ENCODE measurements at regions not wholly inside any gene's neighbourhood (a gene's known extent, or its start where the extent isn't known, plus 50 kb on each side); places are given as distances from the start of the nearest gene placed in this dataset.

- H3K27ac ChIP-seq (ENCODE audit: low read depth in 1 of 2, low read length in 1 of 2): no peak overlapping the region
- DNase-seq (ENCODE audit: low read depth in 6 of 9, low spot score in 9 of 9): no peak
- no peaks in the 10 kb centered on the region for H3K4me1 ChIP-seq (ENCODE audit: control insufficient read depth in 2 of 2, insufficient read depth in 2 of 2, low read length in 2 of 2)
- H3K9me3 ChIP-seq (ENCODE audit: control insufficient read depth in 2 of 2, insufficient read depth in 1 of 2, low read length in 1 of 2): no peaks in the 10 kb centered on the region
- H3K36me3 ChIP-seq (ENCODE audit: control insufficient read depth in 2 of 2, insufficient read depth in 2 of 2, low read length in 1 of 2): no peaks in the 10 kb centered on the region
- 98% methylated on average over 1 of the region's 1 CpG for WGBS
- no peaks in the 10 kb centered on the region for H3K27me3 ChIP-seq (ENCODE audit: control insufficient read depth in 2 of 2, insufficient read depth in 1 of 2, low read length in 1 of 2)
- no peak overlapping the region for H3K4me3 ChIP-seq (ENCODE audit: low read length in 2 of 2)
These were observed 460.6 kb downstream of the CCDC91 start for GRCh38 chr12:28650906-28651305.

- WGBS: 96% methylated on average over 1 of the region's 1 CpG
- Histone ChIP-seq H3K9me3 (ENCODE audit: control insufficient read depth in 2 of 2, insufficient read depth in 1 of 2, low read length in 1 of 2) (no peaks in the 10 kb centered on the region), H3K27ac (ENCODE audit: low read depth in 1 of 2, low read length in 1 of 2) (no peak overlapping the region), H3K36me3 (ENCODE audit: control insufficient read depth in 2 of 2, insufficient read depth in 2 of 2, low read length in 1 of 2) (no peaks in the 10 kb centered on the region), H3K4me1 (ENCODE audit: control insufficient read depth in 2 of 2, insufficient read depth in 2 of 2, low read length in 2 of 2) (no peaks in the 10 kb centered on the region), H3K27me3 (ENCODE audit: control insufficient read depth in 2 of 2, insufficient read depth in 1 of 2, low read length in 1 of 2) (no peaks in the 10 kb centered on the region), H3K4me3 (ENCODE audit: low read length in 2 of 2) (no peak overlapping the region)
- DNase-seq (ENCODE audit: low read depth in 6 of 9, low spot score in 9 of 9): no peak
These were observed 462.0 kb downstream of the CCDC91 start for GRCh38 chr12:28652239-28652638.

GRCh38 chr12:28681980-28682379 is 467.1 kb upstream of the FAR2 start:
- DNase-seq (ENCODE audit: low read depth in 6 of 9, low spot score in 9 of 9): no peak
- H3K9me3 ChIP-seq (ENCODE audit: control insufficient read depth in 2 of 2, insufficient read depth in 1 of 2, low read length in 1 of 2): no peaks in the 10 kb centered on the region
- H3K27ac ChIP-seq (ENCODE audit: low read depth in 1 of 2, low read length in 1 of 2): no peak overlapping the region
- 96% methylated on average over 3 of the region's 3 CpGs for WGBS
- no peaks in the 10 kb centered on the region for H3K27me3 ChIP-seq (ENCODE audit: control insufficient read depth in 2 of 2, insufficient read depth in 1 of 2, low read length in 1 of 2)
- no peak overlapping the region for H3K4me3 ChIP-seq (ENCODE audit: low read length in 2 of 2)
- H3K36me3 ChIP-seq (ENCODE audit: control insufficient read depth in 2 of 2, insufficient read depth in 2 of 2, low read length in 1 of 2): no peaks in the 10 kb centered on the region
- no peaks in the 10 kb centered on the region for H3K4me1 ChIP-seq (ENCODE audit: control insufficient read depth in 2 of 2, insufficient read depth in 2 of 2, low read length in 2 of 2)

GRCh38 chr12:28683366-28683765 is 465.7 kb upstream of the FAR2 start:
- no peak overlapping the region for H3K27ac ChIP-seq (ENCODE audit: low read depth in 1 of 2, low read length in 1 of 2)
- no peaks in the 10 kb centered on the region for H3K4me1 ChIP-seq (ENCODE audit: control insufficient read depth in 2 of 2, insufficient read depth in 2 of 2, low read length in 2 of 2)
- H3K36me3 ChIP-seq (ENCODE audit: control insufficient read depth in 2 of 2, insufficient read depth in 2 of 2, low read length in 1 of 2): no peaks in the 10 kb centered on the region
- 95% methylated on average over 4 of the region's 4 CpGs for WGBS
- no peak overlapping the region for H3K4me3 ChIP-seq (ENCODE audit: low read length in 2 of 2)
- no peaks in the 10 kb centered on the region for H3K27me3 ChIP-seq (ENCODE audit: control insufficient read depth in 2 of 2, insufficient read depth in 1 of 2, low read length in 1 of 2)
- no peak for DNase-seq (ENCODE audit: low read depth in 6 of 9, low spot score in 9 of 9)
- no peaks in the 10 kb centered on the region for H3K9me3 ChIP-seq (ENCODE audit: control insufficient read depth in 2 of 2, insufficient read depth in 1 of 2, low read length in 1 of 2)

GRCh38 chr12:28689398-28690175 is 459.5 kb upstream of the FAR2 start:
- 95% methylated on average over 4 of the region's 4 CpGs for WGBS
- no peak overlapping the region for H3K4me3 ChIP-seq (ENCODE audit: low read length in 2 of 2)
- H3K9me3 ChIP-seq (ENCODE audit: control insufficient read depth in 2 of 2, insufficient read depth in 1 of 2, low read length in 1 of 2): no peaks in the 10 kb centered on the region
- H3K36me3 ChIP-seq (ENCODE audit: control insufficient read depth in 2 of 2, insufficient read depth in 2 of 2, low read length in 1 of 2): no peaks in the 10 kb centered on the region
- DNase-seq (ENCODE audit: low read depth in 6 of 9, low spot score in 9 of 9): no peak
- no peaks in the 10 kb centered on the region for H3K27me3 ChIP-seq (ENCODE audit: control insufficient read depth in 2 of 2, insufficient read depth in 1 of 2, low read length in 1 of 2)
- H3K27ac ChIP-seq (ENCODE audit: low read depth in 1 of 2, low read length in 1 of 2): no peak overlapping the region
- H3K4me1 ChIP-seq (ENCODE audit: control insufficient read depth in 2 of 2, insufficient read depth in 2 of 2, low read length in 2 of 2): no peaks in the 10 kb centered on the region

GRCh38 chr12:28693565-28694219 is 455.4 kb upstream of the FAR2 start:
- Histone ChIP-seq H3K4me3 (ENCODE audit: low read length in 2 of 2) (no peak overlapping the region), H3K27ac (ENCODE audit: low read depth in 1 of 2, low read length in 1 of 2) (no peak overlapping the region), H3K27me3 (ENCODE audit: control insufficient read depth in 2 of 2, insufficient read depth in 1 of 2, low read length in 1 of 2) (no peaks in the 10 kb centered on the region), H3K9me3 (ENCODE audit: control insufficient read depth in 2 of 2, insufficient read depth in 1 of 2, low read length in 1 of 2) (no peaks in the 10 kb centered on the region), H3K4me1 (ENCODE audit: control insufficient read depth in 2 of 2, insufficient read depth in 2 of 2, low read length in 2 of 2) (no peaks in the 10 kb centered on the region), H3K36me3 (ENCODE audit: control insufficient read depth in 2 of 2, insufficient read depth in 2 of 2, low read length in 1 of 2) (no peaks in the 10 kb centered on the region)
- WGBS: 88% methylated on average over 5 of the region's 5 CpGs
- no peak for DNase-seq (ENCODE audit: low read depth in 6 of 9, low spot score in 9 of 9)

- no peaks in the 10 kb centered on the region for H3K9me3 ChIP-seq (ENCODE audit: control insufficient read depth in 2 of 2, insufficient read depth in 1 of 2, low read length in 1 of 2)
- H3K27ac ChIP-seq (ENCODE audit: low read depth in 1 of 2, low read length in 1 of 2): no peak overlapping the region
- no peak for DNase-seq (ENCODE audit: low read depth in 6 of 9, low spot score in 9 of 9)
- no peaks in the 10 kb centered on the region for H3K36me3 ChIP-seq (ENCODE audit: control insufficient read depth in 2 of 2, insufficient read depth in 2 of 2, low read length in 1 of 2)
- no peak overlapping the region for H3K4me3 ChIP-seq (ENCODE audit: low read length in 2 of 2)
- WGBS: 85% methylated on average over 2 of the region's 2 CpGs
- H3K4me1 ChIP-seq (ENCODE audit: control insufficient read depth in 2 of 2, insufficient read depth in 2 of 2, low read length in 2 of 2): no peaks in the 10 kb centered on the region
- H3K27me3 ChIP-seq (ENCODE audit: control insufficient read depth in 2 of 2, insufficient read depth in 1 of 2, low read length in 1 of 2): no peaks in the 10 kb centered on the region
These were observed 450.5 kb upstream of the FAR2 start for GRCh38 chr12:28698553-28698952.

- H3K4me1 ChIP-seq (ENCODE audit: control insufficient read depth in 2 of 2, insufficient read depth in 2 of 2, low read length in 2 of 2): no peaks in the 10 kb centered on the region
- H3K4me3 ChIP-seq (ENCODE audit: low read length in 2 of 2): no peak overlapping the region
- no peak overlapping the region for H3K27ac ChIP-seq (ENCODE audit: low read depth in 1 of 2, low read length in 1 of 2)
- no peaks in the 10 kb centered on the region for H3K36me3 ChIP-seq (ENCODE audit: control insufficient read depth in 2 of 2, insufficient read depth in 2 of 2, low read length in 1 of 2)
- DNase-seq (ENCODE audit: low read depth in 6 of 9, low spot score in 9 of 9): no peak
- no peaks in the 10 kb centered on the region for H3K9me3 ChIP-seq (ENCODE audit: control insufficient read depth in 2 of 2, insufficient read depth in 1 of 2, low read length in 1 of 2)
- H3K27me3 ChIP-seq (ENCODE audit: control insufficient read depth in 2 of 2, insufficient read depth in 1 of 2, low read length in 1 of 2): no peaks in the 10 kb centered on the region
These were observed 450.0 kb upstream of the FAR2 start for GRCh38 chr12:28699029-28699428.

- Histone ChIP-seq H3K27ac (ENCODE audit: low read depth in 1 of 2, low read length in 1 of 2) (no peak overlapping the region), H3K9me3 (ENCODE audit: control insufficient read depth in 2 of 2, insufficient read depth in 1 of 2, low read length in 1 of 2) (no peaks in the 10 kb centered on the region), H3K27me3 (ENCODE audit: control insufficient read depth in 2 of 2, insufficient read depth in 1 of 2, low read length in 1 of 2) (no peaks in the 10 kb centered on the region), H3K36me3 (ENCODE audit: control insufficient read depth in 2 of 2, insufficient read depth in 2 of 2, low read length in 1 of 2) (no peaks in the 10 kb centered on the region), H3K4me3 (ENCODE audit: low read length in 2 of 2) (no peak overlapping the region), H3K4me1 (ENCODE audit: control insufficient read depth in 2 of 2, insufficient read depth in 2 of 2, low read length in 2 of 2) (no peaks in the 10 kb centered on the region)
- WGBS: 77% methylated on average over 3 of the region's 3 CpGs
- no peak for DNase-seq (ENCODE audit: low read depth in 6 of 9, low spot score in 9 of 9)
These were observed 448.9 kb upstream of the FAR2 start for GRCh38 chr12:28700161-28700560.

Measured in thymus (tissue), 11 donors.